Mesendoderm (in vitro differentiated cells): ENCODE measurements at regions not wholly inside any gene's neighbourhood (a gene's known extent, or its start where the extent isn't known, plus 50 kb on each side); places are given as distances from the start of the nearest gene placed in this dataset.
A peak's percentile ranks its signal among the peaks of the same experiment; 100 is the strongest.

Experiments used
- DNase-seq: peaks from one replicate; pipeline ENCODE4 v3.0.0; 2013
- H2AK5ac ChIP-seq: 2 replicates; pipeline ENCODE4 v1.6.1; 2013; ENCODE audit warnings: low read length, inconsistent platforms
- H2BK120ac ChIP-seq: 2 replicates; pipeline ENCODE4 v1.6.1; 2013; ENCODE audit warnings: low read depth, mild to moderate bottlenecking, low read length, moderate library complexity, mixed read lengths
- H2BK15ac ChIP-seq: replicated peaks from 2 replicates; pipeline ENCODE4 v1.6.1; 2013; ENCODE audit warnings: low read depth, mild to moderate bottlenecking, moderate library complexity
- H2BK5ac ChIP-seq: 2 replicates; pipeline ENCODE4 v1.6.1; 2013; ENCODE audit warnings: low read length, inconsistent platforms
- H3K18ac ChIP-seq: 2 replicates; pipeline ENCODE4 v1.6.1; 2013; ENCODE audit warnings: mild to moderate bottlenecking, low read length, mixed read lengths
- H3K23ac ChIP-seq: one replicate; pipeline ENCODE4 v1.6.1; 2013; ENCODE audit warnings: low read length
- H3K27ac ChIP-seq: 2 replicates; pipeline ENCODE4 v1.5.1; 2013; ENCODE audit warnings: low read depth, mild to moderate bottlenecking, inconsistent platforms, low read length, moderate library complexity
- H3K27me3 ChIP-seq: 2 replicates; pipeline ENCODE4 v1.6.1; 2013; ENCODE audit warnings: low read length, control low read depth, mild to moderate bottlenecking, inconsistent platforms; ENCODE audit not compliant: insufficient read depth, poor library complexity
- H3K36me3 ChIP-seq: 2 replicates; pipeline ENCODE4 v1.6.1; 2013; ENCODE audit warnings: low read length, inconsistent platforms; ENCODE audit not compliant: control insufficient read depth, insufficient read depth
- H3K4ac ChIP-seq: one replicate; pipeline ENCODE4 v1.6.1; 2013; ENCODE audit warnings: low read depth, mild to moderate bottlenecking, low read length, moderate library complexity
- H3K4me1 ChIP-seq: 2 replicates; pipeline ENCODE4 v1.6.1; 2013; ENCODE audit warnings: low read depth, low read length, inconsistent platforms; ENCODE audit not compliant: control insufficient read depth
- H3K4me2 ChIP-seq: 2 replicates; pipeline ENCODE4 v1.6.1; 2013; ENCODE audit warnings: low read length
- H3K4me3 ChIP-seq: 2 replicates; pipeline ENCODE4 v1.5.1; 2013; ENCODE audit warnings: mild to moderate bottlenecking, low read length
- H3K56ac ChIP-seq: one replicate; pipeline ENCODE4 v1.6.1; 2013; ENCODE audit warnings: low read length
- H3K79me1 ChIP-seq: 2 replicates; pipeline ENCODE4 v1.6.1; 2013; ENCODE audit warnings: low read length, inconsistent platforms
- H3K79me2 ChIP-seq: 2 replicates; pipeline ENCODE4 v1.6.1; 2013; ENCODE audit warnings: mild to moderate bottlenecking, low read length; ENCODE audit not compliant: control insufficient read depth, insufficient read depth
- H3K9ac ChIP-seq: 2 replicates; pipeline ENCODE4 v1.6.1; 2013; ENCODE audit warnings: low read length, inconsistent platforms
- H4K5ac ChIP-seq: one replicate; pipeline ENCODE4 v1.6.1; 2013; ENCODE audit warnings: low read length
- H4K8ac ChIP-seq: one replicate; pipeline ENCODE4 v1.6.1; 2013; ENCODE audit warnings: low read depth, mild to moderate bottlenecking, control low read depth, low read length, moderate library complexity
- WGBS: extraction: QIAGEN DNeasy Blood & Tissue Kit; methylation state at CpG from one replicate; pipeline ENCODE4 v1.1.7; 2013; ENCODE audit warnings: low lambda C conversion rate, missing lambda C conversion rate; ENCODE audit not compliant: insufficient coverage; ENCODE audit errors: extremely low coverage; 5-methylcytosine and 5-hydroxymethylcytosine counted together

DNA sequence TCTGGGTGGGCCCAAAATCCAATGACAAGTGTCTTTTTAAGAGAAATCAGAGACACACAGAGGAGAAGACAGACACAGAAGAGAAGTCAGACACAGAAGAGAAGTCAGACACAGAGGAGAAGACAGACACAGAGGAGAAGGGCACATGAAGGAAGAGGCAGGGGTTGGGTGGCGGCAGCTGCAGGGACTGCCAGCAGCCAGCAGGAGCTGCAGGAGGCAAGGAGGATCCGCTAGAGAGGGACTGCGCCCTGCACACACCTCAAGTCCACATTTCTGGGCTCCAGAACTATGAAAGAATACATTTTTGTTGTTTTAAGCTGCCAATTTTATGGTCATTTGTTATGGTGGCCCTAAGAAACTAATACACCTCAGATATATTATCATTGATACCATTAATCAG lies 140.6 kb downstream of the ZIC5 start:
- H2BK5ac ChIP-seq = no peak overlapping the region
- no peak overlapping the region for H3K4ac ChIP-seq
- DNase-seq = peak; percentile 45
- no CpG with 5 or more reads among the region's 3 CpGs for WGBS
- H3K79me2 ChIP-seq = no peaks in the 10 kb centered on the region
- H3K23ac ChIP-seq = no peak overlapping the region
- H3K36me3 ChIP-seq = no peaks in the 10 kb centered on the region
- no peak overlapping the region for H4K5ac ChIP-seq
- no peak overlapping the region for H3K18ac ChIP-seq
- H3K27ac ChIP-seq = no peak overlapping the region
- no peak overlapping the region for H2AK5ac ChIP-seq
- H2BK15ac ChIP-seq = no peak overlapping the region
- H3K9ac ChIP-seq = no peak overlapping the region
- no peaks in the 10 kb centered on the region for H3K79me1 ChIP-seq
- H2BK120ac ChIP-seq = no peak overlapping the region
- no peak overlapping the region for H3K4me3 ChIP-seq
- H3K4me1 ChIP-seq = no peaks in the 10 kb centered on the region
- no peak overlapping the region for H3K56ac ChIP-seq
- H3K4me2 ChIP-seq = no peak overlapping the region
- H3K27me3 ChIP-seq = no peaks in the 10 kb centered on the region
- no peak overlapping the region for H4K8ac ChIP-seq

DNA sequence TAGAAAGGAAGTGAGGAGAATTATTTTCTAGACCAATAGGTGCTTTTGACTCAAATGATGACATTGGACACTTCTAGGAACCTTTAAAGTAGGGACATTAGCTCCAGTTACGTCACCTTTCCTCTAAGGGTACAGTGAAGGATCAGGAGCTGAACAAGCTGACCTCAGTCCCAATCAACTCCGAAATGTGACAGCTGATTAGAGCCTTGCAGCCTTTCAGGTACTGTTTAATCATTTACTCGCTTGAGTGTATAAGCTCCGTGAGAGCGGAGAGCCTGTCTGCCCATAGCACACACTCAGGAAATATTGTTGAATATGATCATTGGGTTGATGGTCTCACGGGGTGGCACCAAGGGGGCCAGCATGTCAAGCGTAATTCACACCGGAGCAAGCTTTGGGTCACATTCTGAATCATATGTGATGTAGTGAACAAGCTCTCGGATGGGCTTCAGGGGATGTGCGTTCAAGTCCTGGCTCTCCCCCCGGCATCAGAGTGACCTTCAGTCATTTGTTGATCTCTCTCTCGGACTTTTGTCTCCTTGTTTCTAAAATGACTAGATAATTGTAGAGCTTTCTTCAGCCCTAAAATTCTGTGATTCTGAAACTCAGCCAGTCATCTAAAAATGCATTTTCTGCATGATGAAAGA lies 141.9 kb downstream of the ZIC5 start:
- no peak for DNase-seq
- Histone ChIP-seq H3K4me1 (no peaks in the 10 kb centered on the region), H3K27me3 (no peaks in the 10 kb centered on the region), H2AK5ac (no peak overlapping the region), H3K23ac (no peak overlapping the region), H3K79me2 (no peaks in the 10 kb centered on the region), H3K4me2 (no peak overlapping the region), H4K5ac (no peak overlapping the region), H3K27ac (no peak overlapping the region), H3K56ac (no peak overlapping the region), H4K8ac (no peak overlapping the region), H3K4me3 (no peak overlapping the region), H2BK120ac (no peak overlapping the region), H3K18ac (no peak overlapping the region), H2BK15ac (no peak overlapping the region), H3K9ac (no peak overlapping the region), H2BK5ac (no peak overlapping the region), H3K79me1 (no peaks in the 10 kb centered on the region), H3K36me3 (no peaks in the 10 kb centered on the region), H3K4ac (no peak overlapping the region)
- WGBS = no CpG with 5 or more reads among the region's 12 CpGs

DNA sequence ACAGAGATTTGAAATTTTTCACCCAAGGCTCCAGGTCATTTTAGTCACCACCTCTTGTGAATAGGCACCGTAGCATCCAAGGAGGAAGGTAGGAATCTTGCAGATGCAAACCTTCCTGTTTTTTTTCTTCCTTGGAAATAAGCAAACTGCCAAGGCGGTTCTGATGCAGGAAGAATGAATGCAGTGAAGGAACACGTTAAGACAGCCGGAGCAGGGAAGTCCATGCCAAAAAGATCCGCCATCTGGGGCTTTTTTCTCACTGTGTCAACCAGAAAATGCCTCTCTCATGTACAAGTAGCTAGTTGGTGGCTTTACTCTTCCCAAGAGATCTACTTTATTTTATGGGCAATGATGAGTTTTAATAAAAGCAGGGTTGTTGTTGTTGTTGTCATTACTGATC lies 142.4 kb downstream of the ZIC5 start:
- no peak overlapping the region for H3K4me3 ChIP-seq
- WGBS = no CpG with 5 or more reads among the region's 5 CpGs
- no peak overlapping the region for H2AK5ac ChIP-seq

DNA sequence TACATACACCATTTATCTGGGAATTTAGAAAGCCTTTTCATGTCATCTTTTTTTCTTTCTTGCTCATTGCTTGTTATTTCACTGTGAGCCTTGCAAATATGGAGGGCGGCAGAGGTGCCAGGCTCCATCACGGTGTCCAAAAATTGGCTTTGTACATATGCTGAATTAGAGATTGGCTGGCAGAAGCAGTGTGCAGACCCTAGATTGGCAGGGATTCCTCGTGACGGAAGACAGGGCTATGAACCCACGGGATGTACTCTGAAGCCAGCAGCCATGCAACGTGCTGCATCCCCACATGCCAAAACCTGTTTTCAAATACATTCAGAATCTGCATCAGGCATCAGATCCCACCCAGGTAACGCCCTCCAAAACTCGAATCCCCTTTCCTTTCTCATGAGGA lies 142.8 kb downstream of the ZIC5 start:
- no peak overlapping the region for H3K4me2 ChIP-seq
- no peaks in the 10 kb centered on the region for H3K79me2 ChIP-seq
- no peak overlapping the region for H3K9ac ChIP-seq
- H3K18ac ChIP-seq = no peak overlapping the region
- no peaks in the 10 kb centered on the region for H3K79me1 ChIP-seq
- no peak overlapping the region for H3K27ac ChIP-seq
- no peak for DNase-seq
- no peak overlapping the region for H3K56ac ChIP-seq
- no peak overlapping the region for H3K4me3 ChIP-seq
- no peak overlapping the region for H3K23ac ChIP-seq
- no CpG with 5 or more reads among the region's 8 CpGs for WGBS
- no peak overlapping the region for H2AK5ac ChIP-seq
- no peak overlapping the region for H2BK15ac ChIP-seq
- no peak overlapping the region for H4K8ac ChIP-seq
- H3K4ac ChIP-seq = no peak overlapping the region
- no peak overlapping the region for H2BK120ac ChIP-seq
- H3K36me3 ChIP-seq = no peaks in the 10 kb centered on the region
- H3K4me1 ChIP-seq = no peaks in the 10 kb centered on the region
- no peak overlapping the region for H2BK5ac ChIP-seq
- H3K27me3 ChIP-seq = no peaks in the 10 kb centered on the region
- no peak overlapping the region for H4K5ac ChIP-seq

More for the DNA sequence above, 142.4 kb downstream of the ZIC5 start:
- Histone ChIP-seq H3K9ac (no peak overlapping the region), H3K36me3 (no peaks in the 10 kb centered on the region), H4K5ac (no peak overlapping the region), H3K56ac (no peak overlapping the region), H3K23ac (no peak overlapping the region), H2BK5ac (no peak overlapping the region), H2BK15ac (no peak overlapping the region), H3K27me3 (no peaks in the 10 kb centered on the region), H3K4me1 (no peaks in the 10 kb centered on the region), H2BK120ac (no peak overlapping the region), H3K79me1 (no peaks in the 10 kb centered on the region), H4K8ac (no peak overlapping the region), H3K27ac (no peak overlapping the region), H3K79me2 (no peaks in the 10 kb centered on the region), H3K4me2 (no peak overlapping the region), H3K18ac (no peak overlapping the region), H3K4ac (no peak overlapping the region)
- DNase-seq = no peak

DNA sequence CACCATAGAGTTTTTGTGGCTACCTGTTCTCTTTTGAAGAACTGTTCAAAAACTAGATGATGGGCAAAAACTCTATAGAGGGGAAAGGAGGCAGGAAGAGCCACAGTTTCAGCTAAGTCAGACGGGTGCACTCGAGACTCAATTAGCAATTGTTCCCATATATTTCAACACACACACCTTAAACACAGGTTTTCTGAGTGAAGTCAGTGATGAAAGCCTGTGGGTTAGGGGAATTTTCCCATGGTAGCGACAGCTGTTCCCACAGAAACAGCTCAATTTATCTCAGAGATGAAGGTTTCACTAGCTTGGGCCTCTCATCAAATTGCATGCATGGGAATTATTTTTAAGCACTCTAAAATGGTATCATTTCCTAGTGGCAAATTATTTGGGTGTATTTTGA lies 143.4 kb downstream of the ZIC5 start:
- H4K8ac ChIP-seq = no peak overlapping the region
- H2BK120ac ChIP-seq = no peak overlapping the region
- no peaks in the 10 kb centered on the region for H3K27me3 ChIP-seq
- H4K5ac ChIP-seq = no peak overlapping the region
- no peak overlapping the region for H2BK5ac ChIP-seq
- no peak overlapping the region for H3K27ac ChIP-seq
- no peak overlapping the region for H3K56ac ChIP-seq
- no peak overlapping the region for H3K4ac ChIP-seq
- H3K18ac ChIP-seq = no peak overlapping the region
- H3K79me1 ChIP-seq = no peaks in the 10 kb centered on the region
- no peaks in the 10 kb centered on the region for H3K79me2 ChIP-seq
- no peak overlapping the region for H3K9ac ChIP-seq
- no CpG with 5 or more reads among the region's 3 CpGs for WGBS
- no peak overlapping the region for H2AK5ac ChIP-seq
- H3K36me3 ChIP-seq = no peaks in the 10 kb centered on the region
- DNase-seq = no peak
- H2BK15ac ChIP-seq = no peak overlapping the region
- no peak overlapping the region for H3K4me2 ChIP-seq
- H3K23ac ChIP-seq = no peak overlapping the region
- no peak overlapping the region for H3K4me3 ChIP-seq
- H3K4me1 ChIP-seq = no peaks in the 10 kb centered on the region
